Liver (tissue), 8 donors: ENCODE measurements at regions not wholly inside any gene's neighbourhood (a gene's known extent, or its start where the extent isn't known, plus 50 kb on each side); places are given as distances from the start of the nearest gene placed in this dataset.

Source experiments
- DNase-seq: peaks from one replicate; pipeline ENCODE4 v3.0.0-alpha.2; 2017; ENCODE audit warnings: low spot score
- H3K27ac ChIP-seq, 2 donors: one replicate each; pipeline ENCODE4 v1.7.0; 2013; ENCODE audit warnings: inconsistent platforms in 2 of 2, low read length in 2 of 2, control low read depth in 1 of 2, low read depth in 1 of 2, mild to moderate bottlenecking in 1 of 2
- H3K27me3 ChIP-seq, 4 donors: one replicate each; pipeline versions ENCODE4 v1.6.1 to v1.7.0; 2013; ENCODE audit warnings: low read length in 3 of 4, inconsistent platforms in 1 of 4, mild to moderate bottlenecking in 1 of 4, moderate library complexity in 1 of 4; ENCODE audit not compliant: control insufficient read depth in 4 of 4, insufficient read depth in 4 of 4
- H3K36me3 ChIP-seq, 4 donors: one replicate each; pipeline versions ENCODE4 v1.6.1 to v1.7.0; 2013; ENCODE audit warnings: low read length in 3 of 4, mild to moderate bottlenecking in 3 of 4, low read depth in 1 of 4, moderate library complexity in 1 of 4; ENCODE audit not compliant: control insufficient read depth in 4 of 4, insufficient read depth in 3 of 4
- H3K4me1 ChIP-seq, 4 donors: one replicate each; pipeline versions ENCODE4 v1.6.1 to v1.7.0; 2013; ENCODE audit warnings: low read length in 3 of 4, mild to moderate bottlenecking in 3 of 4, moderate library complexity in 1 of 4; ENCODE audit not compliant: control insufficient read depth in 4 of 4, insufficient read depth in 4 of 4
- H3K4me3 ChIP-seq, 3 donors: one replicate each; pipeline versions ENCODE4 v1.6.1 to v1.7.0; 2013; ENCODE audit warnings: low read length in 3 of 3, control low read depth in 1 of 3, low read depth in 1 of 3, mild to moderate bottlenecking in 1 of 3
- H3K9ac ChIP-seq, 2 donors: one replicate each; pipeline ENCODE4 v1.7.0; 2013; ENCODE audit warnings: low read length in 2 of 2, mild to moderate bottlenecking in 2 of 2, moderate library complexity in 2 of 2, control low read depth in 1 of 2, low read depth in 1 of 2
- H3K9me3 ChIP-seq, 4 donors: one replicate each; pipeline versions ENCODE4 v1.6.1 to v1.7.0; 2013; ENCODE audit warnings: low read length in 3 of 4; ENCODE audit not compliant: control insufficient read depth in 4 of 4
- ATF3 ChIP-seq: IDR thresholded peaks from 2 replicates; pipeline ENCODE4 v1.6.1; 2016; ENCODE audit warnings: antibody characterized with exemption
- CTCF ChIP-seq: fragments of 150-350 bp; IDR thresholded peaks from 2 replicates; pipeline ENCODE4 v1.5.1; 2017; ENCODE audit warnings: improper control_type of control experiment, low read depth, low read length; ENCODE audit not compliant: missing input control
- EGR1 ChIP-seq, 2 donors: IDR thresholded peaks; 2 replicates each; pipeline ENCODE4 v1.6.1; 2016 to 2018; ENCODE audit warnings: antibody characterized with exemption in 2 of 2, low read depth in 2 of 2
- FOXA1 ChIP-seq: IDR thresholded peaks from 2 replicates; pipeline ENCODE4 v1.6.1; 2016; ENCODE audit warnings: antibody characterized with exemption
- FOXA2 ChIP-seq: IDR thresholded peaks from 2 replicates; pipeline ENCODE4 v1.6.1; 2016; ENCODE audit warnings: antibody characterized with exemption
- GABPA ChIP-seq, 2 donors: IDR thresholded peaks in 1 of 2; conservative IDR thresholded peaks in 1 of 2; 2 replicates each; pipeline ENCODE4 v1.6.1; 2016; ENCODE audit warnings: antibody characterized with exemption in 2 of 2, mild to moderate bottlenecking in 1 of 2, moderate library complexity in 1 of 2
- HNF4G ChIP-seq: IDR thresholded peaks from 2 replicates; pipeline ENCODE4 v1.6.1; 2016; ENCODE audit warnings: antibody characterized with exemption
- JUND ChIP-seq, 2 donors: IDR thresholded peaks; 2 replicates each; pipeline ENCODE4 v1.6.1; 2016; ENCODE audit warnings: antibody characterized with exemption in 2 of 2
- MAX ChIP-seq: IDR thresholded peaks from 2 replicates; pipeline ENCODE4 v1.6.1; 2016; ENCODE audit warnings: antibody characterized with exemption
- NR2F2 ChIP-seq: IDR thresholded peaks from 2 replicates; pipeline ENCODE4 v1.6.1; 2016; ENCODE audit warnings: antibody characterized with exemption
- RAD21 ChIP-seq, 2 donors: IDR thresholded peaks; 2 replicates each; pipeline ENCODE4 v1.6.1; 2016; ENCODE audit warnings: antibody characterized with exemption in 2 of 2, mild to moderate bottlenecking in 2 of 2
- REST ChIP-seq: IDR thresholded peaks from 2 replicates; pipeline ENCODE4 v1.6.1; 2016; ENCODE audit warnings: antibody characterized with exemption, mild to moderate bottlenecking
- RXRA ChIP-seq, 2 donors: IDR thresholded peaks; 2 replicates each; pipeline ENCODE4 v1.6.1; 2017 to 2018; ENCODE audit warnings: antibody characterized with exemption in 2 of 2, mild to moderate bottlenecking in 1 of 2
- SP1 ChIP-seq: IDR thresholded peaks from 2 replicates; pipeline ENCODE4 v1.6.1; 2018; ENCODE audit warnings: antibody characterized with exemption, mild to moderate bottlenecking
- TAF1 ChIP-seq: conservative IDR thresholded peaks from 2 replicates; pipeline ENCODE4 v1.6.1; 2016; ENCODE audit warnings: antibody characterized with exemption, mild to moderate bottlenecking
- YY1 ChIP-seq: IDR thresholded peaks from 2 replicates; pipeline ENCODE4 v1.6.1; 2016; ENCODE audit warnings: antibody characterized with exemption, mild to moderate bottlenecking
- ZBTB33 ChIP-seq: IDR thresholded peaks from 2 replicates; pipeline ENCODE4 v1.6.1; 2016; ENCODE audit warnings: antibody characterized with exemption
- WGBS: extraction: QIAGEN DNeasy Blood & Tissue Kit; methylation state at CpG from one replicate; pipeline ENCODE4 v1.1.7; 2013; 5-methylcytosine and 5-hydroxymethylcytosine counted together
- donor health status: healthy.
- donor health status: healthy.
- donor health status: healthy.
- donor health status: healthy.
- donor health status: healthy.

GRCh38 chr20:3307725-3308124, 68.7 kb upstream of the SLC4A11 start:
- no peak for TF ChIP-seq REST
- no peak for TF ChIP-seq NR2F2
- no peak for TF ChIP-seq FOXA2
- no peak for TF ChIP-seq CTCF
- no peak for TF ChIP-seq RXRA (IDR thresholded peaks at IDR 0.05)
- no peak for TF ChIP-seq SP1
- no peak for TF ChIP-seq YY1
- no peak for TF ChIP-seq HNF4G
- TF ChIP-seq MAX: no peak
- TF ChIP-seq GABPA (IDR thresholded peaks at IDR 0.05 in 1 of 2, conservative IDR thresholded peaks at IDR 0.05 in 1 of 2): no peak
- no peak for TF ChIP-seq RAD21 (IDR thresholded peaks at IDR 0.05)
- no peak for TF ChIP-seq EGR1 (IDR thresholded peaks at IDR 0.05; ENCODE audit: low read depth in 2 of 2)
- no peak for TF ChIP-seq FOXA1
- no peak for TF ChIP-seq TAF1
- TF ChIP-seq ATF3: no peak
- no peak for TF ChIP-seq ZBTB33
- TF ChIP-seq JUND (IDR thresholded peaks at IDR 0.05): no peak
- no peaks in the 10 kb centered on the region for H3K4me1 ChIP-seq
- no peak overlapping the region for H3K4me3 ChIP-seq
- WGBS: 95% methylated on average over 2 of the region's 2 CpGs
- no peaks in the 10 kb centered on the region for H3K9me3 ChIP-seq
- H3K27ac ChIP-seq: no peak overlapping the region
- no peaks in the 10 kb centered on the region for H3K27me3 ChIP-seq
- no peak for DNase-seq
- no peak overlapping the region for H3K9ac ChIP-seq
- H3K36me3 ChIP-seq: peaks cover 0 to 19% (median under 1%) of the 10 kb centered on the region in 4 donors

GRCh38 chr20:3307078-3307477, 68.1 kb upstream of the SLC4A11 start:
- H3K36me3 ChIP-seq: peaks cover 0 to 19% (median under 1%) of the 10 kb centered on the region in 4 donors
- no peak overlapping the region for H3K9ac ChIP-seq
- DNase-seq: no peak
- H3K4me3 ChIP-seq: no peak overlapping the region
- WGBS: 86% methylated on average over 2 of the region's 2 CpGs
- no peaks in the 10 kb centered on the region for H3K4me1 ChIP-seq
- H3K9me3 ChIP-seq: no peaks in the 10 kb centered on the region
- no peaks in the 10 kb centered on the region for H3K27me3 ChIP-seq
- no peak overlapping the region for H3K27ac ChIP-seq
- TF ChIP-seq ZBTB33: no peak
- no peak for TF ChIP-seq FOXA1
- no peak for TF ChIP-seq ATF3
- TF ChIP-seq YY1: no peak
- no peak for TF ChIP-seq MAX
- no peak for TF ChIP-seq RAD21 (IDR thresholded peaks at IDR 0.05)
- no peak for TF ChIP-seq FOXA2
- no peak for TF ChIP-seq EGR1 (IDR thresholded peaks at IDR 0.05; ENCODE audit: low read depth in 2 of 2)
- no peak for TF ChIP-seq NR2F2
- no peak for TF ChIP-seq REST
- no peak for TF ChIP-seq HNF4G
- TF ChIP-seq JUND (IDR thresholded peaks at IDR 0.05): no peak
- TF ChIP-seq SP1: no peak
- no peak for TF ChIP-seq GABPA (IDR thresholded peaks at IDR 0.05 in 1 of 2, conservative IDR thresholded peaks at IDR 0.05 in 1 of 2)
- TF ChIP-seq TAF1: no peak
